NCI-H2196 (cell line): ENCODE measurements at regions not wholly inside any gene's neighbourhood (a gene's known extent, or its start where the extent isn't known, plus 50 kb on each side); places are given as distances from the start of the nearest gene placed in this dataset.

ENCODE experiments used
- DNase-seq: peaks from one replicate; lab custom pipeline; 2025; ENCODE audit not compliant: unreplicated experiment; lab: John Stamatoyannopoulos, UW

DNA sequence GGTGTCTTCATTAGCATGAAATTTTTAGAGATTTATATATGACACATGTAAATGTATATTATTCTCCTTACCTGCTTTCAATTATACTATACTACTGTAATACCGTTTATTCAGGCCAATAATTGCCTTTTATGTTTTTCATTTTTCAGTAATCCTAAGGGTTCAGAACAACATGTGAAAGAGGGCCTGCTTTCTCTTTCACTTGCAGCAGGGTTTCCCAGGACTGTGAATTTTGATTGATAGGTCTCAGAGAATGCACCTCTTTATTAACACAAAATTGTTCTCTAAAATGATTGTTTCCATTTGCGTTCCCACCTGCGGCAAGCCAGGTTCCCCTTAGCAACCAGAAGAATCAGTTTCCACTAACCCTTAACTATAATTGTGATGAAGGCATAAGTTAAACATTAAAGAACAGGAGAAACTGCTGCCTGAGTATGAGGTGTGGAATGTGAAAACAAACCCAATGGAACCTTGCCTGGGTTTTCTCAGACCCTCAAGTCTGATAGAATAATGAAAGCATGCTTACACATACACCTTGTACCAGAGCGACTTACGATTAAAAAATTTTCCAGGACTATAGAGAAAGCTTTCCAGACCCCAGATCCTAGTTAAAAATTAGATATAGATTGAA lies 1591.2 kb upstream of the LRRTM1 start:
- no peak for DNase-seq

GRCh38 chr2:81894451-81894990 lies 1590.0 kb upstream of the LRRTM1 start:
- DNase-seq: no peak

DNA sequence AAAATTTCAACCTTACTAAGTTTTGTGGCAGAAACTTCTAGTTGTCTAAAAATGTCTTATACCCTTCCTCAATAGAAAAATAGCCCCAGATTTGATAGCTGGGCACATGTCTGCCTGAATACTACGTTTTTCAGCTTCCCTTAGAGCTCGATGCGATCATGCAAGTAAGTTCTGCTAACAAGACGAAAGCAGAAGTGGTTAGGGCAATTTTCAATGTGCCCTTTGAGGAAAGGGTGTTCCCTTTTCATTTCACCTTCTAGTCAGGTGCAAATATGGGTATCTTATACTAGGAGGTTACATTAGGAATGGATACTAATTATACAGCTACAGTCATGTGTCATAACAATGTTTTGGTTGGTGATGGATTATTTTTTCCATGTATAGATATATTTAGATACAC lies 1572.1 kb upstream of the LRRTM1 start:
- DNase-seq: no peak

GRCh38 chr2:81872006-81872405 lies 1567.5 kb upstream of the LRRTM1 start:
- no peak for DNase-seq

GRCh38 chr2:81870119-81870518 lies 1565.6 kb upstream of the LRRTM1 start:
- no peak for DNase-seq

GRCh38 chr2:81858998-81859397 lies 1554.4 kb upstream of the LRRTM1 start:
- DNase-seq: no peak

DNA sequence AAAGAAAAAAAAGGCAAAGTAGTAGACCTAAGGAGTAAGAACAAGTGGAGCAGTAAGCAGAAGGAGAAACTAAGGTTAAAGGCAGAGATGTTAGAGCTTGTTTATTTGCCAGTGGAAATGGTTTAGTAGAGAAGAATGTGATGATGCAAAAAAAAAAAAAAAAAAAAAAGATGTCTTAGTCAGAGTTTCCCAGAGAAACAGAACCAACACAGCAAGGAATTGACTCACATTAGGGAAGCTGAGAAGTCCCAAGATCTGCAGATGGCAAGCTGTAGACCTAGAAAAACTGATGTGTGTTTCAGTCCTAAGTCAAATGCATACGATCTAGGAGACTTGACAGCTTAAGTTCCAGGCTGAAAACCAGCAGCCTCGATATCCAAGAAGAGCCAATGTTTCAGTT lies 1548.8 kb upstream of the LRRTM1 start:
- DNase-seq: no peak

DNA sequence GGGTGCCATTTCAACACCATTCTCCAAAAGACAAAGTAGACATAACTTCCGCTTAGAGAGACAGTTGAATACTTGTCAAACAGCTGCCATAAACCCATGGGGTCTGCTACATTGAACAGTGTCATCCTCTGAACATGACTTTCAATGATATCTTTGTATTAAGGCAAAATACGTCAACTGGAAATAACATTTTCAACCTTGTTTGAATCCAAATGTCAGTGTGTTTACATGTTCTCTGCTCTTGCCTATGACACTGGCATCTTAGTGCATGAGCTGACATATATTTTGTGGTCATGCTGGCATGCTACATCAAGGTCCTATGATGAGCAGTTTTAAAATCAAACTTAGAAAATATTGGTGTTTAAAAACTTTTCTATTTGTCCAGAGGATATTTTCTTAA lies 1548.1 kb upstream of the LRRTM1 start:
- no peak for DNase-seq

GRCh38 chr2:81839780-81840179 lies 1535.2 kb upstream of the LRRTM1 start:
- DNase-seq: no peak

DNA sequence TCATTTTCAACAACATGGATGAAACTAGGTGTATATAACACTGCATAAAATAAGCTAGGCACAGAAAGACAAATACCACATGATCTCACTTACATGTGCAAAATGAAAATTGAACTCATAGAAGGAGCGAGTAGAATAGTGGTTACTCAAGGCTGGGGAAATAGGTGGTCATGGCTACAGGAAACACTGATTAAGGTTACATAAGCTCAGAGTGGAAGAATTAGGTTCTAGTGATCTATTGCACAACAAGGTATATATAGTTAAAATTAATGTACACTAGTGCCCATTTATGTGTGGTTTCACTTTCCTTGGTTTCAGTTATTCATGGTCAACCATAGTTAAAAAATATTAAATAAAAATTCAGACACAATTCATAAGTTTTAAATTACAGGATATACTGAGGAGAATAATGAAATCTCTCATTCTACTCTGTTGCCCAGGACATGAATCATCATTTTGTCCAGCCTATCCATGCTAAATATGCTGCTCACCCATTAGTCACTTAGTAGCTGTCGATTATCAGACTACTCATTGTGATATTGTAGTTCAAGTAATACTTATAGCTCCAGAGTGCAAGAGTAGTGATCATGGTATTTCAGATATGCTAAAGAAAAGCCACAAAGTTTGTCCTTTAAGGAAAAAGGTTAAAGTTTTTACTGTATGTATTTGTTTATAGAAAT lies 1530.9 kb upstream of the LRRTM1 start:
- no peak for DNase-seq

DNA sequence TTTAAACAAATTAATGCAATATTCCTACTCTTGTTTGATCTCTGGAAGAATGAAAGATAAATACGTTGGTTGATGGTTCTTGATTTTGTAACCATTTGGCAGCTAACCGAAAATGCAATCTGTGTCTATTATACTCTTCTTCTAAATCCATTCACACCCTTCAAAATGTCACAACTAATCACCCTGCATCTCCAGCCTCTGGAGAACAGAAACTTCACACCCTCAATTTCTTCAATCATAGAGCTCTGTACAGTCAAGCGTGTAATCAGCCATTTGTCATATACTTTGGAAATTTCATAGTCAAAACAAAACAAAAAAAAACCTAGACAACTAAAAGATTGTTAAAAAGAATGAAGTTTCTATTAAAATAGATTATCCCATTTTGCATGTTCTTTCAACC lies 1482.3 kb upstream of the LRRTM1 start:
- DNase-seq: no peak

DNA sequence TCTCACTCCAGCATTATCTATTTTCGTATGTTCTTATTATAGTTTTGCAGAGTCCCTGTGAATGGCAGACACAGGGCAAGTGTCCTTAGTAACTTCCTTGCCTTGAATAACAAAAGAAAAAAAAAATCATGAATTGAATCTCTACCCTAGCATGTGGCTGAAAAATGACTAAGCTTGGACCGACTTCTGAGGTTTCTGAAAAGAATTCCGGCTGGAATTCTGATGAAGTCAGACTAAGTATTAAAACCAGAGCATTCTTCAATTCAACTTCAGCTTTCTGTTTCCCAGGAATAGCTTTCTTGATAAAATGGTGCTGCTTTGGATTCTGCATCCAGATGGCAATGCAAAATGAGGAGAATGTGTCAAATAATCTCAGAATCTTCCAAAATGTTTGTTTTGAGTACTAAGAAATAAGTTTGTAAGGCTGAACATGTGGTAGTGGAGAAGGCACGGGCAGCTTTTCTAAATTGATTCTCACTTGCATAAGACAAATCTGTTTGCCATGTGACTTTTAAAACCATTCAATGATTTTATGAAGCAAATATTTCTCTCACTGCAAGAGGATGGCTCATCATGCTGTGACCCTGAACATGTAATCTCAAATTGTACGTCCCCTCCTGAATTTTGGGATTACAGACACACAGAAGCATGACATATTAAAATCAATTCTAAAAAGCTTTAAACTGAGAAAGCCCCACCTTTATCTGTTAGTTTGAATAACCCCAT lies 1462.8 kb upstream of the LRRTM1 start:
- DNase-seq: no peak

DNA sequence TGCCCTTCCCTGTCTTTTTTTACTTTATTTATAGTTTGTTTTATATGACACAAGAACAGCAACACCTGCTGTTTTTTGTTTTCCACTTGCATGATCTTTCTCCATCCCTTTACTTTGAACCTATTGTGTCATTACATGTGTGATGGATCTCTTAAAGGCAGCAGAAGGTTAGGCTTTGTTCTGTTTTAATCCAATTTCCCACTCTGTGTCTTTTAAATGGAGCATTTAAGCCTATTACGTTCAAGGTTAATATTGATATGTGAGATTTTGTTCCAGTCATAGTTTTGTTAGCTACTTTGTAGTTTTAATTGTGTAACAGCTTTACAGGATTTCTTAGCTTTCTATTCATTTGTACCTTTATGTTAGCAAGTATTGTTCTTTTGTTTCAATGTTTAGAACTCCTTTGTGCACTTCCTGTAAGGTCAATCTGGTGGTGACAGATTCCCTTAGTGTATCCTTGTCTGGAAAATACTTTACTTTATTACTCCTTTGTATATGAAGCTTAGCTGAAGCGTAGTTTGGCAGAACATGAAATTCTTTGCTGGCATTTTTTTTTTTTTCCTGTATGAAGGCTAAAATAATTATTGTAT lies 1443.0 kb upstream of the LRRTM1 start:
- no peak for DNase-seq

DNA sequence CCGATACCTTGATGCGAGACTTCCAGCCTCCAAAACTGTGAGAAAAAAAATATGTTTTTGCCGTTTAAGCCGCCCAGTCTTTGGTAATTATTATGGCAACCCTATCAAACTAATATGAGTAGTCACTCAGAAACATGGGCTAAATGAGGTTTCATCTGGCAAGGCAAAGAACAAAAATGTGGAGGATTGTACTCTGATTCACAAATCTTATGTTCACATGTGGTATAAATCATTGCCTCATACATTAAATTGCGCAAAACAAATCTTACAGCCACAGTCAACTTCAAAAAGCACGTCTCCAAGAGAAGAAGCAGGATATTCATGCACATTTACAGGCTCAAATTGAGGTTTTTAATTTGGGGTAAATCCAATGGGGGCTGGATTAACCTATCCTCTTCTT lies 1435.4 kb upstream of the LRRTM1 start:
- DNase-seq: no peak

- DNase-seq: no peak
Observed at GRCh38 chr2:81734981-81735380, 1430.4 kb upstream of the LRRTM1 start.

DNA sequence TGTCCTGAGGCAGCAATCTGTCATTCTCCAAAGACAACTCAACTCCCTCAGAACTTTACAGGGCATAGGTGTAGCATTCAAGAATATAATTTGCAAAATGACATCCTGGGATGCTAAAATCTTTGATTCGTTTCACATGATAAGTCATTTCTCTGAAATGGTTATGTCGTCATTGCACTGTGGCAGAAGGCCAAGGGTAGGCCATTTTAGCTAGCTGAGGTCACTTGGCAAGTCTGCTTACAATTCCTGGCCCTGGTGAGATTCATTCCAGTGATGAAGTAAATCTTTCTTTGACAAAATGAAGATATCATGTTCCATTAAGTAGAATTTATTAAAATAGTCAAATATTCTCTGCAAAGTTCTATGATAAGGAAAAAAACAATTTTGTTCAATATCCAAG lies 1410.3 kb upstream of the LRRTM1 start:
- DNase-seq: no peak

GRCh38 chr2:81706856-81707255 lies 1402.3 kb upstream of the LRRTM1 start:
- no peak for DNase-seq

DNA sequence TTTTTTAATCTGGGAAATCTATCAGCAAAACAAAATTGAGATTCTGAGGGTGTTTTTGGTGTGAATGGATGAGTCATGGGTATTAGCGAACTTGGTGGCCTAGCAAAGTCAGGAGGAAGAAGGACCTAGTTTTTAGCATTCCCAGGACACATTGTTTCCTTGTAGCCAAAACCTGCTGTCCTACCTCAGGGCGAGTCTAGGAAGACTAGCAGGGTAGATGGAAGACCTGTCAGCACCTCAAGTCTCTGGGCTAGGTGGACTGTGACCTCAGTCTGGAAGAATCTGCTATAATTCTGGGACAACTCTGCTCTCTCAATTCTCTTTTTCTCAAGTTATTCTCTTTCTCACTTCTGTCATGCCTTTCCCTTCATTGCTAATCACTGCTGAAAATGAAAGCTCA lies 1399.3 kb upstream of the LRRTM1 start:
- no peak for DNase-seq

DNA sequence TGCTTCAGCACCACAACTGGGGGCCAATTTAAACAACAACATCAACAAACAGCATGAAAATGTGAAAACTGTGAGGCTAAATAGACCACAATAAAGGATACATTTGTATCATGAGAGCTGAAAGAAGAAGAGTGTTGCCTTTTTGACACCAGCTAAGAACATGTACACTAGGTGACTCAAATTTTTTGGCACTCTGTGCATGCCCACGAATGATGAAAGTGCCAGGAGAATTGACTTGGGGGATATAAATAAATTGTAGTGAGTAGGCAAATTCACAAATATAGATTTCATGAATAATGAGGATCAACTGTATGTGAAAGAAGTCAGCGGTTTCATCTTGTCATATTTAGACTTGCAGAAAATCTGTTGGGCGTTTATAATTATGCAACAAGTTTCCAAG lies 1388.0 kb upstream of the LRRTM1 start:
- no peak for DNase-seq

DNA sequence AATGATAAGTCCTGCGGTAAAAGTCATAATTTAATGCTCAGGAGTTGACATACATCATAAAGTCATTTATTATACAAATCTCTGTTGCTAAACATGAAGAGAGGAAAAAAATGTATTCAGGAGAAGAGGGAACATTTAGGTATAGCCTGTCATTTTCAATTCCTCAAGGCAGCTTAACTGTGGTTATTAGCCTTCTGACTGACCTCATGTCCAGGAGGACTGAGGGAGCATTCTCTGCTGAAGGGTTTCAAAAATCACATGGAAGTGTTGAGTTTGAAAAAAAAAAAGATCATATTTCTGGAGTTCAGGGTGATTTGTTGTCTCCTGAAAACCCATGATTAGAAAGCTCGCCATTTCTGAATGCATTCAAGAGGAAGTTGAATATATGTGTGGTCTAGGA lies 1371.1 kb upstream of the LRRTM1 start:
- no peak for DNase-seq

- no peak for DNase-seq
Observed at GRCh38 chr2:81672923-81673322, 1368.4 kb upstream of the LRRTM1 start.

GRCh38 chr2:81672516-81672915 lies 1368.0 kb upstream of the LRRTM1 start:
- no peak for DNase-seq
